ENCODE measurements at regions not wholly inside any gene's neighbourhood (a gene's known extent, or its start where the extent isn't known, plus 50 kb on each side); places are given as distances from the start of the nearest gene placed in this dataset.

DNA sequence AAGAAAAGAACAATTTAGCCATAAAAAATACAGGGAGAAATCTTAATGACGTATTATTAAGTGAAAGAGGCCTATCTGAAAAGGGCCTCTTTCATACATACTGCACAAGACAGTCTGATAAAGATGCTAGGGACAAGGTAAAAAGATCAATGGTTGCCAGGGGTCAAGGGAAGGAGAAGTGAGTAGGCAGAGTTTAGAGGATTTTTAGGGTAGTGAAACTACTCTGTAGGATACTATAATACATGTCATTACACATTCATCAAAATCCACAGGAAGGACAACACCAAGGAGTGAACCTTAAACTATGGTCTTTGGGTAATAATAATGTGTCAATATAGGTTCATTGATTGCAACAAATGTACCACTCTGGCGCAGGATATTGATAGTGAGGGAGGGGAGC, 289.3 kb downstream of the FSIP2 start:
- dilution Hi-C loops (cut with MboI; ENCODE audit: extremely low pct_ligation_motif_present, low sequenced_read_pairs) (no loop called here), intact Hi-C loops (cut with micrococcal nuclease) (no loop called here)
- POLR2A ChIA-PET, result no interaction called here
- Histone ChIP-seq H3K9ac (replicated peaks; ENCODE audit: extremely low read depth, insufficient read depth, low read length) (no peak overlapping the region), H3K36me3 (ENCODE audit: control insufficient read depth in 2 of 2, extremely low read depth in 1 of 2, insufficient read depth in 2 of 2, low read length in 2 of 2) (no peaks in the 10 kb centered on the region), H3K79me2 (ENCODE audit: control insufficient read depth, insufficient read depth, low read length) (no peaks in the 10 kb centered on the region), H4K20me1 (replicated peaks; ENCODE audit: control insufficient read depth, extremely low read depth, insufficient read depth, low read length) (no peaks in the 10 kb centered on the region), H3K4me3 (replicated peaks in 1 of 3; ENCODE audit: insufficient read depth in 1 of 3, low read depth in 1 of 3, low read length in 3 of 3) (no peak overlapping the region), H3K27ac (ENCODE audit: insufficient read depth, low read depth, low read length) (no peak overlapping the region), H2AFZ (ENCODE audit: low read depth, low read length) (no peak overlapping the region), H3K9me3 (replicated peaks; ENCODE audit: control insufficient read depth, insufficient read depth, low read length) (no peaks in the 10 kb centered on the region), H3K9me1 (replicated peaks; ENCODE audit: control insufficient read depth, extremely low read depth, insufficient read depth, low read length) (no peaks in the 10 kb centered on the region), H3K4me1 (ENCODE audit: control insufficient read depth, extremely low read depth, insufficient read depth, low read length) (no peaks in the 10 kb centered on the region), H3K4me2 (ENCODE audit: insufficient read depth, low read length) (no peak overlapping the region), H3K27me3 (ENCODE audit: control insufficient read depth in 2 of 2, insufficient read depth in 2 of 2, low read length in 2 of 2) (no peaks in the 10 kb centered on the region)
- no TSS peak for BruUV-seq (replicated peaks)
- FAIRE-seq, result no peak
- CTCF ChIA-PET, result no interaction called here
- DNase-seq (ENCODE audit: low read depth, low spot score), result no peak
- TF ChIP-seq EZH2 (IDR thresholded peaks at IDR 0.05; ENCODE audit: borderline replicate concordance, low read depth, low read length, severe bottlenecking) (no peak), JUN (IDR thresholded peaks at IDR 0.05; ENCODE audit: borderline replicate concordance, insufficient read depth, insufficient read length, low read depth) (no peak), CTCF (IDR thresholded peaks at IDR 0.05; ENCODE audit: extremely low read depth in 1 of 2, insufficient read depth in 1 of 2, low read depth in 1 of 2, low read length in 2 of 2) (no peak), FOS (IDR thresholded peaks at IDR 0.05; ENCODE audit: borderline replicate concordance, insufficient read depth, low read length) (no peak), MYC (IDR thresholded peaks at IDR 0.05; ENCODE audit: low read depth, low read length) (no peak), POLR2AphosphoS5 (IDR thresholded peaks at IDR 0.05; ENCODE audit: insufficient read depth, low read depth, low read length) (no peak), GATA2 (IDR thresholded peaks at IDR 0.05; ENCODE audit: insufficient read depth, insufficient read length, low read depth, low read length) (no peak), POLR2A (IDR thresholded peaks at IDR 0.05; ENCODE audit: low read depth, low read length) (no peak)
- TF ChIP-seq, protein P1, sequence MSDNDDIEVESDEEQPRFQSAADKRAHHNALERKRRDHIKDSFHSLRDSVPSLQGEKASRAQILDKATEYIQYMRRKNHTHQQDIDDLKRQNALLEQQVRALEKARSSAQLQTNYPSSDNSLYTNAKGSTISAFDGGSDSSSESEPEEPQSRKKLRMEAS (IDR thresholded peaks at IDR 0.05; ENCODE audit: insufficient read depth, insufficient read length), result no peak

Measured in endothelial cell of umbilical vein (primary cell).